Neural progenitor cell (in vitro differentiated cells): ENCODE measurements at regions not wholly inside any gene's neighbourhood (a gene's known extent, or its start where the extent isn't known, plus 50 kb on each side); places are given as distances from the start of the nearest gene placed in this dataset.

ENCODE experiments used
- EZH2 ChIP-seq: fragments of 200-600 bp; sonication (generic); IDR thresholded peaks from 2 replicates; pipeline ENCODE4 v1.6.1; 2017; ENCODE audit warnings: antibody characterized with exemption, mild to moderate bottlenecking, moderate library complexity
- EZH2phosphoT487 ChIP-seq: fragments of 200-600 bp; sonication (generic); IDR thresholded peaks from 2 replicates; pipeline ENCODE4 v1.6.1; 2017; ENCODE audit warnings: antibody characterized with exemption
- TF ChIP-seq, protein P1 (sequence below): fragments of 200-600 bp; sonication (generic); IDR thresholded peaks from 2 replicates; pipeline ENCODE4 v1.5.1; 2017; ENCODE audit warnings: antibody characterized with exemption, mild to moderate bottlenecking

DNA sequence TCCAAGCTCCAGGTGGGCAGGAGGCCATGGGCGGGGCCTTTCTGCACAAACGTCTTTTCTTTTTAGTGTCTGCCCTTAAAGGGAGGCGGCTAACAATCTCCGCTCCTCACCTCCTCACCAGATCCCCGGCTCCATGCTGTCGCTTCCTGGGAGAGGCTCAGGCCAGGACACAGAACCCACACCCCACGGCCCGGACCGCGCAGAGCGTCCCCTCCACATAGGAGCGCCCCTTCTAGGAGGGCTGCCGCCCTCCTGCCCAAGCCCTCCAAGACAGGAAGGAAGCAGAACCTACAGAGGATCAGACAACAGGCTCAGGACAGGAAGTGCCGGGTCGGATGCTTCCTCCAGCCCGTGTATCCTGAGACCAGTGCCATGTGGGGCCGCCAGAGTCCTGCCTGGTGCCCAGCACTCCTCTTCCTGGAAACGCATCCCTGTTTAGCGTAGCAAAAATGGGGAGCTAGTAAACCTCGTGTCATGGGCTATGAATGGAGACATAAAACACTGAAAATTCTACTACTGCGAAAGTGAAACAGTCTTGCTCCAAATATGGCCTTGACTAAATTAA lies 83.2 kb upstream of the ATP10A start:
- TF ChIP-seq, protein P1, sequence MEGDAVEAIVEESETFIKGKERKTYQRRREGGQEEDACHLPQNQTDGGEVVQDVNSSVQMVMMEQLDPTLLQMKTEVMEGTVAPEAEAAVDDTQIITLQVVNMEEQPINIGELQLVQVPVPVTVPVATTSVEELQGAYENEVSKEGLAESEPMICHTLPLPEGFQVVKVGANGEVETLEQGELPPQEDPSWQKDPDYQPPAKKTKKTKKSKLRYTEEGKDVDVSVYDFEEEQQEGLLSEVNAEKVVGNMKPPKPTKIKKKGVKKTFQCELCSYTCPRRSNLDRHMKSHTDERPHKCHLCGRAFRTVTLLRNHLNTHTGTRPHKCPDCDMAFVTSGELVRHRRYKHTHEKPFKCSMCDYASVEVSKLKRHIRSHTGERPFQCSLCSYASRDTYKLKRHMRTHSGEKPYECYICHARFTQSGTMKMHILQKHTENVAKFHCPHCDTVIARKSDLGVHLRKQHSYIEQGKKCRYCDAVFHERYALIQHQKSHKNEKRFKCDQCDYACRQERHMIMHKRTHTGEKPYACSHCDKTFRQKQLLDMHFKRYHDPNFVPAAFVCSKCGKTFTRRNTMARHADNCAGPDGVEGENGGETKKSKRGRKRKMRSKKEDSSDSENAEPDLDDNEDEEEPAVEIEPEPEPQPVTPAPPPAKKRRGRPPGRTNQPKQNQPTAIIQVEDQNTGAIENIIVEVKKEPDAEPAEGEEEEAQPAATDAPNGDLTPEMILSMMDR, result peak; percentile 18
- no peak for TF ChIP-seq EZH2phosphoT487
- no peak for TF ChIP-seq EZH2
